Myocyte (in vitro differentiated cells): ENCODE measurements at regions not wholly inside any gene's neighbourhood (a gene's known extent, or its start where the extent isn't known, plus 50 kb on each side); places are given as distances from the start of the nearest gene placed in this dataset.

ENCODE experiments used
- DNase-seq: peaks from one replicate; pipeline ENCODE4 v3.0.0-alpha.2; 2012; ENCODE audit warnings: low read depth

- no peak for DNase-seq
Observed at GRCh38 chr12:127297327-127297726, 969.6 kb upstream of the TMEM132C start.

DNA sequence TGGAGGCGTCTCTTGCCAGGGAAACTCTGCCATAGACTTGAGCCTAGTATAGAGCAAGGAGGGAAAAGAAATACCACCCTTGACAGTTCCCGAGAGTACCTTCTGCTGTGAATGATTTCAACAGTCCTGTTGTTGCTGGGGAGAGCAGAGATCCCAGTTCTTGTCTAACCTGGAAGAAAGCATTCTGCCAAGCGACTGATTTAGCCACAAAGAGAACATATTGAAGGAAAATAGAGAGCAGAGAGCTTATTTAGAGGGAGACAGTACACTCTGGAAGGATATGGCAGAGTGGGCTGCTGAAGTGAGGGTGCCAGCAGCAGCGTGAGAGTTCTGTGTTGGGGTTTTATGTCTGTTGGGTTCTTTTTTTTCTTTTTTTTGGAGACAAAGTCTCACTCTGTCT is 966.9 kb upstream of the TMEM132C start:
- no peak for DNase-seq

GRCh38 chr12:127300753-127301152 is 966.2 kb upstream of the TMEM132C start:
- DNase-seq = no peak

GRCh38 chr12:127301876-127302275 is 965.1 kb upstream of the TMEM132C start:
- DNase-seq = no peak

DNA sequence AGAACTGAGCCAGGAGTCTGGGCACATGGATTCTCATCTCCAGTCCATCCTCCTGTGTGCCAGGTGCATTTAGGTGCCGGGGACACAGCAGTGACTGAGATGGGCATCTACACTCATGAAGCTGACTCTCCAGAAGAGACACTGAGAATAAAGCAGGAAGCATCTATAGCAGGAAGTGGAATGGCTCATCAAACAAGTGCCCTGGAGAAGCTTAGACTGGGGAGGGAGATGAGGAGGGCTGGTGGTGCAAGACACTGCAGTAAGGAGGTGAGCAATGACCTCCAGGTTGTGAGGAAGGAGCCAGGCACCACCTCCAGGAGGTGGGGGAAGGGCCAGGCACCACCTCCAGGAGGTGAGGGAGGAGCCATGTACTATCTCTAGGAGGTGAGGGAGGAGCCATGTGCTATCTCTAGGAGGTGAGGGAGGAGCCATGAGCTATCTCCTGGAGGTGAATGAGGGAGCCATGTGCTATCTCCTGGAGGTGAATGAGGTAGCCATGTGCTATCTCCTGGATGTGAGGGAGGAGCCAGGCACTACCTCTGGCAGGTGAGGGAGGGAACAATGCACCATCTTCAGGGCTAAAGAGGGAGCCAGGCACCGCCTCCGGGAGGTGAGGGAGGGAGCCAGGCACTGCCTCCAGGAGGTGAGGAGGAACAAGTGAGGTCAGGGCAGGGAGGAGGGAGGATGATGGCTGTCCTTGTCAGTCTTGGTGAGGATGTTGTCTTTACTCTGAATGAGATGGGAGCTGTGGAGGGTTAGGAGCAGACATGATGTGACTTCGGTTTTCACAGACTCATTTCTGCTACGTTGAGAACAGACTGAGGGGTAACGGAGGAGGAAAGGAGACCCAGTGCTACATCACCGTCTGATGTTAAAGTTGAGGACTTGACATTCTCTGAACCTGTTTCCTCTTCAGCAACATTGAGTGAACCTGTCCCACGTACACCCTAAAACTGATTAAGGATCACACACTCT is 961.9 kb upstream of the TMEM132C start:
- no peak for DNase-seq

GRCh38 chr12:127306604-127307215 is 960.3 kb upstream of the TMEM132C start:
- no peak for DNase-seq

DNA sequence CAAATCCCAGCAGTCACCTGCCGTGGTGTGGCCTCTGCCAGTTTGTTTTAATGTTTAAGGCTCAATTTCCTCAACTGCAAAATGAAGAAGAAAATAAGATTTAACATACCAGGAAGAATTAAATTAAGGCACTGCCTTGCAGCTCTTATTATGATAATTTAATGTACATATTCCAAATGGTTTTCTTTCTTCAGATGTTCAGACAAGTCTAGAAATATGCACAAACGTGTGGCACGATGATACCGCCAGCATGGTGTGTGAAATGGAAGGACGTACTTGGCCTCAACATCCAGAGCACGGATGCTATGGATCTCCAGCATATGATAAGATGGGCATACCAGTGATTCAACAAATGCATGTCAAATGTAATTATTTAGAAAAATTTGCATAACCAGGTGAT is 959.4 kb upstream of the TMEM132C start:
- no peak for DNase-seq

DNA sequence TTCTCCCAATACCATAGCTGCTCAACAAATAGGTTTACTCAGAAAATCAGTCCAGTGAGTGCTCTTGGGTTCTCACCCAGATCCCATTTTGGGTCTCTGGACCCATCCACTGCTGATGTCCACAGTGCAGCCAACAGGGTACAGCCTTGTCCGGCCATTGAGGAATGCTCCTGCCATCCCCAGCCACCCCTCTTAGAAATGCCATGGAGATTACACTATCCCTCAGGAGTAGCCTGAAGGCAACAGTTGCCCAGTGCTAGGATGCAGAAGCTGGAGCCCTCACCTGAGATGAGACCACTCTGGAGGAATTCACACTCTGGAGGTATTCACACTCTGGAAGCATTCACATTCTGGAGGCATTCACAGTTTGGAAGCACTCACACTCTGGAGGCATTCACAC is 958.8 kb upstream of the TMEM132C start:
- no peak for DNase-seq

- DNase-seq = no peak
Observed at GRCh38 chr12:127310548-127310947, 956.4 kb upstream of the TMEM132C start.

GRCh38 chr12:127311720-127312364 is 955.1 kb upstream of the TMEM132C start:
- peak; percentile 15 for DNase-seq

- no peak for DNase-seq
Observed at GRCh38 chr12:127324681-127325080, 942.3 kb upstream of the TMEM132C start.

DNA sequence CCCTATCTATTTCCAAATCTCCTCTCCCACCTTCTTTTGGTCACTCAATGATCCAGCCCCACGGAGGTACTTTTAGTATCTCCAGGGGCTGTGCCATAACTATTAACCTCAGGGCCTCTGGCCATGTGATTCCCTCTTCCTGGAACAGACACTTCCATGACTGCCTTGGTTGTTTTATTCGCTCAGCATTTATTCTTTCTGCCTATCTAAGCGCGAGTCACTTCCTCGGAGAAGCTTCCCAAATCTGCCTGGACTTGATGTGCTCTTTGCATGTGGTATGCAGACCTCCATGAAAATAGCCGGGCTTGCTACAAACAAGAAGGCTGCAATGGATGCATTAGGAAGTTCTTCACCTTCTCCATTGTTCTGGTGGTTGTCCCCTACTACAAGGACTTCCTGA is 939.0 kb upstream of the TMEM132C start:
- DNase-seq = no peak

- no peak for DNase-seq
Observed at GRCh38 chr12:127328867-127329266, 938.1 kb upstream of the TMEM132C start.

DNA sequence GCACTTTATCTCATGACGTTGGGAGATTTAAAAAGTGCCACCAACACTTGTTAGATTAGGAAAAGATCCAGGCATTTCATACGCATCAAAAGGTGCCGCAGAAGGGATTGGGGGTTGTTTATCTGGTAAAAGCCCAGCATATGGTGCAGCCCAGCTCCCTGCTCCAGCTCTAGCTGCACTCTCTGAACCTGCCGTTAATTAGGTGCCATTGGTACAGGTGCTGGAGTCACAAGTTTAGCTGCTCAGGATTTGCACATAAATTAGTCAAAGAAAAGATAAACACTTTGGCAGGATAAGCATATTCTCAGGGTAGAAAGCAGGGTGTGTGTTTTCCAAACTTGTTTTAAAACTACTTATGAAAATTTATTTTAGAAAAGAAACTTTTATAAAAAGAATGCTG is 932.6 kb upstream of the TMEM132C start:
- DNase-seq = no peak

DNA sequence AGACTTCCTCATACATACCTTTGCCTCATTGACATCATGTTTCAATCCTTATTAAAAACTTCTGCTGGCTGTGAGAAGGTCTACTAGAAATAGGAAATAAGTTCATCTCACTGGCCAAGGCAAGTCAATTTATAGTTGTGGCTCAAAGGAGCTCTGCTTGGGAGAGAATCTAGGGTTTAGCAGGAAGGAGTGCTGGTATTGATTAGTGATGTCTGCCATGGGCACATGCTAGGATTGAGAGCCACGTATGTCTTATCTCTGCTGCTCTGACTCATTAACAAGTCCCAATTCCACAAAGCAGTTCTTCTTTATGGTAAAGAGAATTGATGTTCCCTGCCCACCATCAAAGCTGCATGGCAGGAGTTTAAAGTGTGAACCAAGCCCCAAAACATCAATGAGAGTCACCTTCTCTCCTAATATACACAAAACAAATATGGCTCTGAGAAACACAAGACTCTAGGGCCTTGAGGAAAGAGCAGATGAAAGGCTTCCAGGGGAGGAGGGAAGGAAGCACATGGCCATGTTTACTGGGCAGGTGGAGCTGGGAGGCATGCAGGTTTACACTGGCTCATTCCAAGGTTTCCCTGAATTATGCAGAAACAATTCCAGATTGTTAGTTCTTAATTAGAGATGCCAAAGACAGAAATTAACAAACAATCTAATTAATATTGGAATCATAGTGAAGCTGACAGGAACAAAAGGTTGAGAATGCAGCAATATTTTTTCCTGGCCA is 931.9 kb upstream of the TMEM132C start:
- DNase-seq = no peak

DNA sequence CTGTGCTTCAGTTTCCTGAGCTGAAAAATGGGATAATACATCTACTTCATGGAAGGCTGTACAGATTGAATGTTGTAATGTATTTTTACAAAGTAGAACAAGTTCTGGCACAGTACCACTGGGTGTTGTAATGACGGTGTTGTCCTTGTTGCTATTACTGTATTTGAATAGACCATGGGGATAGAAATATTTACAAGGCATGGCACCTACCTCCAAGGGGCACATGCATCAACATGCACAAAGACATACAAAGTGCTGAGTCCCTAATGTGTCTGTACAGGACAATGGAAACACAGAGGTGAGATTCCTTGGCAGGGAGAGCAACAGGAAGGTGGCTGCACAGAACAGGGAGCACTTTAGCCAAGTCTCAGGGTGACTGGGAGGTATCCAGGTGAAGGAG is 930.6 kb upstream of the TMEM132C start:
- no peak for DNase-seq

DNA sequence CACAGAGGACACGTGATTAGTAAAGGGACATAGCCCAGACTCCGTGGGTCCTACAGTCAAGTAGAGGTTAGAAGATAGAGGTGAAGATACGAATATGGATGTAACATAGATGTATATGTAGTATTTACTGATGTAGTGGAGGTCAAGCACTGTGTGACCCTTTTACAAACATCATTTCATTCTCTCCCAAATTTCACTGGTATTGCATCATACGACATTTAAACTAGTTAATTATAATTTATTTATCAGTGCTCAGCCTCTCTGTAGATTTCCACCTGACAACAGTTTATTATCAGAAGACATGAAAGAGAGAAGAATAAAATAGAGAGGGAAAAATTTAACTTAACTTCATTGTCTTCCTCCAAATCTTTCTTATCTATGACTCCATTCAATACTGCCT is 927.9 kb upstream of the TMEM132C start:
- no peak for DNase-seq

DNA sequence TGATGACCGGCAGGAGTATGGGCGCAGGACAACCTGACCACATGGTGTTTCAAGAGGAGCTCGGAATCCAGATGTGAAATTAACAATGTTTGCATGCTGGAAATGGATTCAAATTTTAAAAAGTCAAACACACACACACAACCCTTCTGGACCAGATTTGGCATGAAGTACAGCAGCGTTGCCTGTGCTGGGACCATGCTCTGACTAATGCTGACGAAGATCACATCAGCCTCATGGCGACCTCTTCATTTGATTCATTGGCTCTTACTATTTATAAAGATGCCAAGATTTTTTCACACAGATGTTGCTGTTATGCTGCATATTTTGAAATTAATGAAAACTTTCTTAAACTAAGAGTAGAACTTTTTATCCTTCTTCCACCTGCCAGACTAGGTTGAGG is 926.6 kb upstream of the TMEM132C start:
- DNase-seq = no peak

- no peak for DNase-seq
Observed at GRCh38 chr12:127342861-127343260, 924.1 kb upstream of the TMEM132C start.

DNA sequence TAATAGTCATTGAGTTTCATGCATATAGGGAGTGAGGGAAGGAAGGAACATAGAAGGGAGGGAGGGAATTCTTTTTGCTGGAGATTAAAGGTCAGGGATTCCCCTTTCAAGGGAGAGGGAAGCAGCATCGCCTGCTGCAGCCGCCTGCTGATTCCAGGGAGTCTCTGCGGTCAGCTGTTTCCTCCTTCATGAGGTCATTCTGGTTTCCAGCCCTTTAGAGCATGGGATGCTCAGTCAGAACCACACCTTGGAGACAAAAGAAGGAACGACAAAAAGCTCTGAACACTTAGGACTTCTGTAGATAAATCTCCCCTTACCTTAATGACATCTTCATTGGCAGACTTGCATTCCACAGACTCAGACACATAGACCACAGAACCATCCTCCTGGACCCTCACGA is 923.0 kb upstream of the TMEM132C start:
- DNase-seq = peak; percentile 49

- DNase-seq = no peak
Observed at GRCh38 chr12:127351481-127352010, 915.4 kb upstream of the TMEM132C start.
